ENCODE measurements at regions not wholly inside any gene's neighbourhood (a gene's known extent, or its start where the extent isn't known, plus 50 kb on each side); places are given as distances from the start of the nearest gene placed in this dataset.

DNA sequence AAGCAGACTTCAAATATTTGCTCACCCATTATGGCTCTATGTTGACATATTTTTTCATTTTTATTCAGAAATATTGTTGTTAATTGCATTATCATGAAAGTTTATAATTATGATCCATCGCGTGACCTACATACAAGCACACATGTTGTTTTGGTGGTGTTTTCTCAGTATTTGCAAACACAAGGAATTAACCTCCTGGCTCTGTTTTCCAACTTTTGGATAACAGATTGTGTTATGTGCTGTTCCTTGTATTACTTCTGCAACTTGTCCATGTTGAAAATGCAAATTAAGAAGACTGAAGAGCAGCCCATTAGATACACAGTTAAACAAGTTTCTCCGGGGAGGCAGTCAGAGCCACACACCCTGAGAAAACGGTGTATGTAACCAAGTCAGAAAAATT, 201.2 kb downstream of the SEC23A start:
- TF ChIP-seq POLR2AphosphoS5 (IDR thresholded peaks at IDR 0.05; ENCODE audit: low read depth, low read length) (no peak), YY1 (IDR thresholded peaks at IDR 0.05; ENCODE audit: insufficient read depth, insufficient replicate concordance, low read depth, low read length) (no peak), POLR2A (IDR thresholded peaks at IDR 0.05; ENCODE audit: insufficient read depth in 1 of 2, low read depth in 2 of 2, low read length in 2 of 2) (no peak), RXRA (CRISPR knock-in tag; IDR thresholded peaks at IDR 0.05) (no peak), JUNB (CRISPR knock-in tag; IDR thresholded peaks at IDR 0.05; ENCODE audit: borderline replicate concordance) (no peak), ZNF460 (CRISPR knock-in tag; IDR thresholded peaks at IDR 0.05; ENCODE audit: borderline replicate concordance) (no peak), TEAD3 (CRISPR knock-in tag; optimal IDR thresholded peaks at IDR 0.05; ENCODE audit: borderline replicate concordance) (no peak)

Data from HepG2 (cell line).